HepG2 (cell line): ENCODE measurements at regions not wholly inside any gene's neighbourhood (a gene's known extent, or its start where the extent isn't known, plus 50 kb on each side); places are given as distances from the start of the nearest gene placed in this dataset.
A peak's percentile ranks its signal among the peaks of the same experiment; 100 is the strongest.

Experiments used
- ATF1 ChIP-seq: IDR thresholded peaks from 2 replicates; pipeline ENCODE4 v1.6.1; 2016; ENCODE audit warnings: mild to moderate bottlenecking, control low read depth
- BRCA1 ChIP-seq: sonication (generic); formaldehyde crosslinking; IDR thresholded peaks from 2 replicates; pipeline ENCODE4 v1.4.0; 2020; ENCODE audit warnings: missing genetic modification reagents
- CERS6 ChIP-seq: sonication (generic); formaldehyde crosslinking; IDR thresholded peaks from 2 replicates; pipeline ENCODE4 v1.5.0; 2020; ENCODE audit warnings: missing genetic modification reagents
- ETV6 ChIP-seq: sonication (generic); formaldehyde crosslinking; conservative IDR thresholded peaks from 2 replicates; pipeline ENCODE4 v1.4.0; 2020; ENCODE audit warnings: missing genetic modification reagents
- FOXK1 ChIP-seq: sonication (generic); formaldehyde crosslinking; IDR thresholded peaks from 2 replicates; pipeline ENCODE4 v1.4.0; 2020; ENCODE audit warnings: low read depth, missing genetic modification reagents, borderline replicate concordance
- GRHL1 ChIP-seq: sonication (generic); formaldehyde crosslinking; conservative IDR thresholded peaks from 2 replicates; pipeline ENCODE4 v1.8.0; 2022; ENCODE audit warnings: missing genetic modification reagents
- HNF1B ChIP-seq: sonication (generic); formaldehyde crosslinking; IDR thresholded peaks from 2 replicates; pipeline ENCODE4 v1.5.1; 2020; ENCODE audit warnings: mild to moderate bottlenecking, moderate library complexity, missing genetic modification reagents
- HOXA3 ChIP-seq: sonication (generic); formaldehyde crosslinking; IDR thresholded peaks from 2 replicates; pipeline ENCODE4 v1.5.0; 2020; ENCODE audit warnings: missing genetic modification reagents
- MLLT10 ChIP-seq: sonication (generic); formaldehyde crosslinking; IDR thresholded peaks from 2 replicates; pipeline ENCODE4 v1.4.0; 2020; ENCODE audit warnings: missing genetic modification reagents
- NFAT5 ChIP-seq: sonication (generic); formaldehyde crosslinking; IDR thresholded peaks from 2 replicates; pipeline ENCODE4 v1.4.0; 2020; ENCODE audit warnings: missing genetic modification reagents
- NKX3-1 ChIP-seq: sonication (generic); formaldehyde crosslinking; IDR thresholded peaks from 2 replicates; pipeline ENCODE4 v1.5.0; 2020; ENCODE audit warnings: missing genetic modification reagents
- NR1H2 ChIP-seq: sonication (generic); formaldehyde crosslinking; IDR thresholded peaks from 2 replicates; pipeline ENCODE4 v1.8.1; 2022; ENCODE audit warnings: low read depth, missing genetic modification reagents, borderline replicate concordance
- RBFOX2 ChIP-seq: fragments of 200-400 bp; formaldehyde crosslinking; IDR thresholded peaks from 2 replicates; pipeline ENCODE4 v1.6.1; 2017; ENCODE audit warnings: low read depth, mild to moderate bottlenecking, low read length
- SIN3A ChIP-seq: IDR thresholded peaks from 2 replicates; pipeline ENCODE4 v1.6.1; 2011; ENCODE audit warnings: low read depth, mild to moderate bottlenecking, control low read depth, low read length, borderline replicate concordance
- ZBTB14 ChIP-seq: sonication (generic); formaldehyde crosslinking; IDR thresholded peaks from 2 replicates; pipeline ENCODE4 v1.4.0; 2020; ENCODE audit warnings: missing genetic modification reagents
- ZBTB38 ChIP-seq: sonication (generic); formaldehyde crosslinking; IDR thresholded peaks from 2 replicates; pipeline ENCODE4 v1.5.1; 2020; ENCODE audit warnings: mild to moderate bottlenecking, missing genetic modification reagents
- ZBTB7B ChIP-seq: sonication (generic); formaldehyde crosslinking; IDR thresholded peaks from 2 replicates; pipeline ENCODE4 v1.4.0; 2020; ENCODE audit warnings: missing genetic modification reagents
- TF ChIP-seq, protein P1 (sequence below): sonication (generic); formaldehyde crosslinking; IDR thresholded peaks from 2 replicates; pipeline ENCODE4 v1.8.1; 2023; ENCODE audit warnings: mild to moderate bottlenecking, missing genetic modification reagents

- TF ChIP-seq SIN3A = no peak
- no peak for TF ChIP-seq ETV6 (CRISPR knock-in tag)
- TF ChIP-seq NR1H2 = no peak
- peak; percentile 86 for TF ChIP-seq HOXA3 (CRISPR knock-in tag)
- TF ChIP-seq NFAT5 (CRISPR knock-in tag) = no peak
- no peak; the same call in 1 of the 2 replicates for TF ChIP-seq ZBTB38
- 0 out of 2 replicates have a peak, but pooled peaks have one; percentile 41 for TF ChIP-seq NKX3-1 (CRISPR knock-in tag)
- TF ChIP-seq HNF1B (CRISPR knock-in tag) = peak; percentile 57; the same call in 1 of the 2 replicates
- 0 out of 2 replicates have a peak, but pooled peaks have one; percentile 50 for TF ChIP-seq ZBTB7B (CRISPR knock-in tag)
- TF ChIP-seq ATF1 = peak; percentile 65; the same call in 1 of the 2 replicates
- 0 out of 2 replicates have a peak, but pooled peaks have one; percentile 34 for TF ChIP-seq RBFOX2
- TF ChIP-seq, protein P1, sequence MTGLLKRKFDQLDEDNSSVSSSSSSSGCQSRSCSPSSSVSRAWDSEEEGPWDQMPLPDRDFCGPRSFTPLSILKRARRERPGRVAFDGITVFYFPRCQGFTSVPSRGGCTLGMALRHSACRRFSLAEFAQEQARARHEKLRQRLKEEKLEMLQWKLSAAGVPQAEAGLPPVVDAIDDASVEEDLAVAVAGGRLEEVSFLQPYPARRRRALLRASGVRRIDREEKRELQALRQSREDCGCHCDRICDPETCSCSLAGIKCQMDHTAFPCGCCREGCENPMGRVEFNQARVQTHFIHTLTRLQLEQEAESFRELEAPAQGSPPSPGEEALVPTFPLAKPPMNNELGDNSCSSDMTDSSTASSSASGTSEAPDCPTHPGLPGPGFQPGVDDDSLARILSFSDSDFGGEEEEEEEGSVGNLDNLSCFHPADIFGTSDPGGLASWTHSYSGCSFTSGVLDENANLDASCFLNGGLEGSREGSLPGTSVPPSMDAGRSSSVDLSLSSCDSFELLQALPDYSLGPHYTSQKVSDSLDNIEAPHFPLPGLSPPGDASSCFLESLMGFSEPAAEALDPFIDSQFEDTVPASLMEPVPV (CRISPR knock-in tag) = no peak; the same call in 1 of the 2 replicates
- TF ChIP-seq BRCA1 (CRISPR knock-in tag) = no peak
- TF ChIP-seq ZBTB14 (CRISPR knock-in tag) = no peak
- no peak for TF ChIP-seq GRHL1 (CRISPR knock-in tag)
- no peak for TF ChIP-seq MLLT10 (CRISPR knock-in tag)
- no peak for TF ChIP-seq CERS6 (CRISPR knock-in tag)
- peak; percentile 83 for TF ChIP-seq FOXK1 (CRISPR knock-in tag)
Observed at GRCh38 chr4:3354455-3354811, 61.6 kb downstream of the RGS12 start (continued).
